ENCODE measurements at regions not wholly inside any gene's neighbourhood (a gene's known extent, or its start where the extent isn't known, plus 50 kb on each side); places are given as distances from the start of the nearest gene placed in this dataset.

DNA sequence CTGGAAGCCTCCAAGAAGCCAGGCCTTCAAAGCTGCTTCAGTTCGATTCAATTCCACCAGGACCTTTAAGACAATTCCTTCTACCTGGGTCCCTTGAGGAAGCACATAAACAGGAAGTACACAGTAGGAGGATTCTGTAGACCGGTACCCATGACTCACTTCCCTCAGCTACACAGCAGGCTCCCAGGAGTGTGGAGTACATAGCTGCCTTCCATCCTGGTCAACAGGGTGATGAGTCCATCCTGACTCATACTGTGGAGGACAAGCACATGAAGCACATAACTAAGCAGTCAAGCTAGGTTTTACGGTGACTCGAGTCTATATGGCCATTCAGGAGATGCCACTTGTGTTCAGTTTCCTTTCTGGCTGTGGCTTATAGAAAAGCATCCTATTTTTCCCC lies 197.6 kb upstream of the RBM19 start:
- no peaks in the 10 kb centered on the region for H3K36me3 ChIP-seq (ENCODE audit: control insufficient read depth in 1 of 2, insufficient read depth in 2 of 2, low read length in 2 of 2)
- peaks cover 20% of the 10 kb centered on the region for H3K27me3 ChIP-seq (ENCODE audit: insufficient read depth, low read length)
- no peak overlapping the region for H3K9ac ChIP-seq (ENCODE audit: low read length)
- no peaks in the 10 kb centered on the region for H3K9me3 ChIP-seq (ENCODE audit: control insufficient read depth in 1 of 2, insufficient read depth in 1 of 2, low read depth in 1 of 2, low read length in 2 of 2)
- no peak overlapping the region for H2AFZ ChIP-seq (ENCODE audit: low read depth, low read length, poor library complexity, severe bottlenecking)
- no peaks in the 10 kb centered on the region for H3K9me2 ChIP-seq (ENCODE audit: insufficient read depth)
- H3K4me2 ChIP-seq (ENCODE audit: low read length), result peak overlapping the region; percentile 49
- H3K79me2 ChIP-seq (ENCODE audit: insufficient read depth, low read length), result no peaks in the 10 kb centered on the region
- ChIA-PET RAD21 (ENCODE audit: low non-redundant PET in 1 of 2, low total read pairs in 2 of 2, uncharacterized antibody in 2 of 2, unreplicated experiment in 2 of 2) (no interaction called here), CTCF (interaction anchor here (0.9 kb wide), 1 partner anchor 345 kb away, joined by 3 read pairs; no protein-coding TSS in a partner anchor), POLR2A (no interaction called here)
- H4K20me1 ChIP-seq (ENCODE audit: insufficient read depth), result no peaks in the 10 kb centered on the region
- H3K4me1 ChIP-seq (ENCODE audit: control insufficient read depth in 1 of 2, insufficient read depth in 2 of 2, low read length in 2 of 2), result peaks cover 0 to 14% of the 10 kb centered on the region in 2 experiments; a peak in 2 of 4 replicates
- no TSS peak for BruUV-seq (replicated peaks)
- peak; percentile 48 for DNase-seq (ENCODE audit: low read depth, low spot score)
- H3K27ac ChIP-seq (ENCODE audit: low read depth, low read length), result no peak overlapping the region
- peak; percentile 72; the same call in 1 of the 2 replicates for TF ChIP-seq JUND (IDR thresholded peaks at IDR 0.05)
- TF ChIP-seq, protein P1, sequence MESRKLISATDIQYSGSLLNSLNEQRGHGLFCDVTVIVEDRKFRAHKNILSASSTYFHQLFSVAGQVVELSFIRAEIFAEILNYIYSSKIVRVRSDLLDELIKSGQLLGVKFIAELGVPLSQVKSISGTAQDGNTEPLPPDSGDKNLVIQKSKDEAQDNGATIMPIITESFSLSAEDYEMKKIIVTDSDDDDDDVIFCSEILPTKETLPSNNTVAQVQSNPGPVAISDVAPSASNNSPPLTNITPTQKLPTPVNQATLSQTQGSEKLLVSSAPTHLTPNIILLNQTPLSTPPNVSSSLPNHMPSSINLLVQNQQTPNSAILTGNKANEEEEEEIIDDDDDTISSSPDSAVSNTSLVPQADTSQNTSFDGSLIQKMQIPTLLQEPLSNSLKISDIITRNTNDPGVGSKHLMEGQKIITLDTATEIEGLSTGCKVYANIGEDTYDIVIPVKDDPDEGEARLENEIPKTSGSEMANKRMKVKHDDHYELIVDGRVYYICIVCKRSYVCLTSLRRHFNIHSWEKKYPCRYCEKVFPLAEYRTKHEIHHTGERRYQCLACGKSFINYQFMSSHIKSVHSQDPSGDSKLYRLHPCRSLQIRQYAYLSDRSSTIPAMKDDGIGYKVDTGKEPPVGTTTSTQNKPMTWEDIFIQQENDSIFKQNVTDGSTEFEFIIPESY (IDR thresholded peaks at IDR 0.05; ENCODE audit: extremely low read depth, insufficient replicate concordance, low read length), result no peak
- TF ChIP-seq CBX3 (IDR thresholded peaks at IDR 0.05; ENCODE audit: low read depth), result peak; percentile 58; the same call in 1 of the 2 replicates
- peak; percentile 49 for TF ChIP-seq SP1 (IDR thresholded peaks at IDR 0.05; ENCODE audit: low read depth)
- TF ChIP-seq, protein P2, sequence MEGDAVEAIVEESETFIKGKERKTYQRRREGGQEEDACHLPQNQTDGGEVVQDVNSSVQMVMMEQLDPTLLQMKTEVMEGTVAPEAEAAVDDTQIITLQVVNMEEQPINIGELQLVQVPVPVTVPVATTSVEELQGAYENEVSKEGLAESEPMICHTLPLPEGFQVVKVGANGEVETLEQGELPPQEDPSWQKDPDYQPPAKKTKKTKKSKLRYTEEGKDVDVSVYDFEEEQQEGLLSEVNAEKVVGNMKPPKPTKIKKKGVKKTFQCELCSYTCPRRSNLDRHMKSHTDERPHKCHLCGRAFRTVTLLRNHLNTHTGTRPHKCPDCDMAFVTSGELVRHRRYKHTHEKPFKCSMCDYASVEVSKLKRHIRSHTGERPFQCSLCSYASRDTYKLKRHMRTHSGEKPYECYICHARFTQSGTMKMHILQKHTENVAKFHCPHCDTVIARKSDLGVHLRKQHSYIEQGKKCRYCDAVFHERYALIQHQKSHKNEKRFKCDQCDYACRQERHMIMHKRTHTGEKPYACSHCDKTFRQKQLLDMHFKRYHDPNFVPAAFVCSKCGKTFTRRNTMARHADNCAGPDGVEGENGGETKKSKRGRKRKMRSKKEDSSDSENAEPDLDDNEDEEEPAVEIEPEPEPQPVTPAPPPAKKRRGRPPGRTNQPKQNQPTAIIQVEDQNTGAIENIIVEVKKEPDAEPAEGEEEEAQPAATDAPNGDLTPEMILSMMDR (IDR thresholded peaks at IDR 0.05 in 2 of 3, conservative IDR thresholded peaks at IDR 0.05 in 1 of 3; ENCODE audit: borderline replicate concordance in 1 of 3, insufficient read depth in 1 of 3, low read depth in 2 of 3, low read length in 2 of 3), result no peak
- TF ChIP-seq FOSL1 (IDR thresholded peaks at IDR 0.05; ENCODE audit: low read depth), result peak; percentile 83
- peak; percentile 77 for ATAC-seq
- H3K4me3 ChIP-seq (replicated peaks in 1 of 2; ENCODE audit: low read depth in 1 of 2, low read length in 2 of 2), result no peak overlapping the region
- intact Hi-C loops (cut with micrococcal nuclease), result no loop called here
